ENCODE measurements at regions not wholly inside any gene's neighbourhood (a gene's known extent, or its start where the extent isn't known, plus 50 kb on each side); places are given as distances from the start of the nearest gene placed in this dataset.

- H3K9me3 Mint-ChIP-seq = peaks cover 5% of the 10 kb centered on the region
These were observed 755.9 kb downstream of the RNF144A start for GRCh38 chr2:7673101-7673500.

DNA sequence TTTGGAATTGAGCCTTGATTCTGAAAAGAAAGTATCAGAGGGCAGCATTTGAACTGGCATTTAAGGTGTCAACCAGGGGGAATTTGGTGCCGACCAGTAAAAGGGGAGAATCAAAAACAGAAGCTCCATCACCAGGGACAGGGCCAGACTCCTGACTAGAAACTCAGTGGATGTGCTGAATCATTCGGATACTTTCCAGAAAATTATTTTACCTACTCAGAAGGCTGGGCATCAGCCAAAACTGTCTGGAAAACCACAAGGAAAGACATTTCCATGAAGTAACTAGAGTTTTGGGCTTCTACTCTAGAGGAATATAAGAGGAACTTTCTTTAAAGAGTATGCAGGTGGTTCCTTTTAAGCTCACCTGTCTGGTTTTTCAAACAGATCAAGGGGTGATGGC lies 756.6 kb downstream of the RNF144A start:
- H3K9me3 Mint-ChIP-seq = peaks cover 5% of the 10 kb centered on the region
- peaks cover 5% of the 10 kb centered on the region for H3K4me1 Mint-ChIP-seq (ENCODE audit: unreplicated experiment)
- H3K27me3 Mint-ChIP-seq = peaks cover 10% of the 10 kb centered on the region
- H3K27ac Mint-ChIP-seq = no peak overlapping the region
- no peak for DNase-seq (ENCODE audit: extremely low spot score, unreplicated experiment)
- no peak for TF ChIP-seq CTCF (conservative IDR thresholded peaks at IDR 0.05)
- no peak overlapping the region for H3K4me3 Mint-ChIP-seq
- H3K36me3 Mint-ChIP-seq = no peaks in the 10 kb centered on the region

More at GRCh38 chr2:7673101-7673500, 755.9 kb downstream of the RNF144A start:
- Mint-ChIP-seq H3K4me1 (ENCODE audit: unreplicated experiment) (peaks cover 5% of the 10 kb centered on the region), H3K4me3 (no peak overlapping the region), H3K27me3 (peaks cover 6% of the 10 kb centered on the region), H3K36me3 (no peaks in the 10 kb centered on the region), H3K27ac (no peak overlapping the region)
- DNase-seq (ENCODE audit: extremely low spot score, unreplicated experiment) = no peak
- TF ChIP-seq CTCF (conservative IDR thresholded peaks at IDR 0.05) = no peak

DNA sequence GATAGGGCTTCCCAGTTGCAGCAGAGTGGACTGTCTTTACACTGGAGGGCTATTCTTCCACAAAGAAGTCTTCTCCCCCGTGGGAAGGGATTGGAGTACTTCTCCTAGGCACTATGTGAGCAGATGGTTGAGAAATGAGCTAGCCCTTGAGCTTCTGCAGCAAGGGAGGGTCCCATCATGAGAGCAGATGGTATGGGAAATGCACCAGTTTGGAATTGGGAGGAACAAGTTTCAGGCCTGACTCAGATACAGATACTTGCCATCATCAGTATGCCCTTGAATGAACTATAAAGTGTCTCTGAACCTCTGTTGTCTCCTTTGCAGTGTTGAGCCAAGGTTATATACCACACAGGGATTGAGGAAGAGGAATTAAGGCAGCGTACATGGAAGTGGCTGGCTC lies 757.4 kb downstream of the RNF144A start:
- no peak overlapping the region for H3K27ac Mint-ChIP-seq

DNA sequence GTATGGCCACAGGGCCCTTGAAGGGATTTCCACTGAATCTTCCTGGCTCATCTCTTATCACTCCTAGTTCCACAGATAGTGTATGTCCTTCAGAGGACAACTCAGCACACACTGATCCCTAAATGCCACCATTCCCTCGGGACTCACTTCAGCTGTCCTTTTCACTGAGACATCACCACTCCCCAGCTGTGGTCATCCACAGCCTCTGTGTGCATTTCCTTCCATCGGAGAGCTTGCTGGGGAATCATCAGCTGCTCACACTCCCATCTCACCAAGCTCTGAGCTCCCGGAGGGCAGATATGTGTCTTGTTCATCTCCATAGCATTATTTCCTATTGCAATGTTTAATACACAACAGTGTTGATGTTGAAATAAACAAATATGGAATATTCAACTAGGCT lies 759.5 kb downstream of the RNF144A start:
- H3K9me3 Mint-ChIP-seq = peaks cover 9% of the 10 kb centered on the region
- peaks cover 10% of the 10 kb centered on the region for H3K27me3 Mint-ChIP-seq
- no peak overlapping the region for H3K27ac Mint-ChIP-seq
- H3K36me3 Mint-ChIP-seq = no peaks in the 10 kb centered on the region
- H3K4me3 Mint-ChIP-seq = no peak overlapping the region
- H3K4me1 Mint-ChIP-seq (ENCODE audit: unreplicated experiment) = peaks cover 5% of the 10 kb centered on the region
- no peak for TF ChIP-seq CTCF (conservative IDR thresholded peaks at IDR 0.05)
- DNase-seq (ENCODE audit: extremely low spot score, unreplicated experiment) = no peak

More for the DNA sequence above, 757.4 kb downstream of the RNF144A start:
- H3K4me1 Mint-ChIP-seq (ENCODE audit: unreplicated experiment) = peaks cover 5% of the 10 kb centered on the region
- H3K9me3 Mint-ChIP-seq = peaks cover 9% of the 10 kb centered on the region
- H3K4me3 Mint-ChIP-seq = no peak overlapping the region
- TF ChIP-seq CTCF (conservative IDR thresholded peaks at IDR 0.05) = no peak
- DNase-seq (ENCODE audit: extremely low spot score, unreplicated experiment) = no peak
- no peaks in the 10 kb centered on the region for H3K36me3 Mint-ChIP-seq
- H3K27me3 Mint-ChIP-seq = peaks cover 10% of the 10 kb centered on the region

DNA sequence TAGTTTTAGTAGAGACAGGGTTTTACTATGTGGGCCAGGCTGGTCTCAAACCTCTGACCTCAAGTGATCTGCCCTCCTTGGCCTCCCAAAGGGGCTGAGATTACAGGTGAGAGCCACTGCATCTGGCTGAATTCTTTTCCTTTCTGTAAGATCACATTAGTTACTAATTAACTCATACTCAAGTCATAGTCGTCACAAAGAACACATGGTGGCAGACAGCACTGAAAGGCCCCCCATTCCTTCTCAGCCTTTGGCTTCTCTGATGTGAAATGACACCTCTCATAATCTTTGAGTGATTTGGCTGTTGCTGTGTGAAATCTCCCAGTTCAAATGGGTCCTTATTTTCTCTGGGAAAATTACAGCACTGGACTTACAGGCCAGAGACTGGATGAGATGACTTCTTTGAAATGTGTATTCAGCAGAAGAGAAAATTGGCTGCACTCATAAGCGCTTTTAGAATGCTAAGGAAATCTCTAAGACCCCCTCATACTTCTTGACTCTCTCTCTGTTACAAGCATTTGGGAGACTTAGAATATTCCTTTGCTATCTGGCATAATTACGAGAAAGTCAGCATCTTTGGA lies 764.8 kb downstream of the RNF144A start:
- no peaks in the 10 kb centered on the region for H3K36me3 Mint-ChIP-seq

More for the DNA sequence above, 764.8 kb downstream of the RNF144A start:
- H3K27ac Mint-ChIP-seq = no peak overlapping the region
- peaks cover 22% of the 10 kb centered on the region for H3K4me1 Mint-ChIP-seq (ENCODE audit: unreplicated experiment)
- no peak for DNase-seq (ENCODE audit: extremely low spot score, unreplicated experiment)
- H3K9me3 Mint-ChIP-seq = peaks cover 4% of the 10 kb centered on the region
- no peak overlapping the region for H3K4me3 Mint-ChIP-seq
- TF ChIP-seq CTCF (conservative IDR thresholded peaks at IDR 0.05) = no peak
- H3K27me3 Mint-ChIP-seq = peaks cover 4% of the 10 kb centered on the region

All from type B pancreatic cell (in vitro differentiated cells).